Breast epithelium (tissue), 3 donors: ENCODE measurements at regions not wholly inside any gene's neighbourhood (a gene's known extent, or its start where the extent isn't known, plus 50 kb on each side); places are given as distances from the start of the nearest gene placed in this dataset.

Source experiments
- CTCF ChIP-seq, 3 donors: fragments of 450-650 bp; IDR thresholded peaks; one replicate each; pipeline ENCODE4 v1.5.1; 2016 to 2017; ENCODE audit warnings: antibody characterized with exemption in 3 of 3, mild to moderate bottlenecking in 3 of 3, moderate library complexity in 3 of 3
- POLR2A ChIP-seq: fragments of 450-650 bp; IDR thresholded peaks from one replicate; pipeline ENCODE4 v1.6.1; 2016; ENCODE audit warnings: antibody characterized with exemption, mild to moderate bottlenecking, moderate library complexity

GRCh38 chr2:42947809-42948600 lies 155.6 kb upstream of the HAAO start:
- TF ChIP-seq CTCF (IDR thresholded peaks at IDR 0.05) (no peak), POLR2A (no peak)
